Stomach (tissue), 8 donors: ENCODE measurements at regions not wholly inside any gene's neighbourhood (a gene's known extent, or its start where the extent isn't known, plus 50 kb on each side); places are given as distances from the start of the nearest gene placed in this dataset.
"Not testable (repeated sequence)": the region's sequence is repeated elsewhere in the genome, so short reads cannot be mapped to it uniquely, and the experiment has no call there.

ENCODE experiments used
- DNase-seq, 2 donors: peaks; one replicate each; pipeline versions ENCODE4 v3.0.0 to v3.0.0-alpha.2; 2013 to 2019
- H3K27ac ChIP-seq, 5 donors: fragments of 200-600 bp in 4 of 5; sonication (generic) in 4 of 5; one replicate each; pipeline ENCODE4 v1.5.1; 2013 to 2019; ENCODE audit warnings: mild to moderate bottlenecking in 1 of 5, moderate library complexity in 1 of 5
- H3K27me3 ChIP-seq, 3 donors: fragments of 200-600 bp; sonication (generic); one replicate each; pipeline ENCODE4 v1.5.1; 2017 to 2019; ENCODE audit warnings: mixed run types in 1 of 3
- H3K36me3 ChIP-seq, 4 donors: fragments of 200-600 bp; sonication (generic); 1 replicate in 3 of 4; 2 replicates in 1 of 4; pipeline ENCODE4 v1.5.1; 2016 to 2019
- H3K4me1 ChIP-seq, 4 donors: fragments of 200-600 bp; sonication (generic); one replicate each; pipeline ENCODE4 v1.5.1; 2016 to 2019
- H3K4me3 ChIP-seq, 4 donors: fragments of 200-600 bp; sonication (generic) in 3 of 4; one replicate each; pipeline ENCODE4 v1.5.1; 2016 to 2019; ENCODE audit warnings: mild to moderate bottlenecking in 1 of 4
- H3K9me3 ChIP-seq, 4 donors: fragments of 200-600 bp; sonication (generic); one replicate each; pipeline ENCODE4 v1.5.1; 2016 to 2019
- CTCF ChIP-seq, 7 experiments: fragments of 450-650 bp in 4 of 7; fragments of 200-600 bp in 3 of 7; sonication (generic) in 3 of 7; IDR thresholded peaks; one replicate each; pipeline ENCODE4 v1.5.1; 2016 to 2019; ENCODE audit warnings: antibody characterized with exemption in 7 of 7, control low read depth in 2 of 7, mild to moderate bottlenecking in 1 of 7
- EP300 ChIP-seq: sonication (generic); formaldehyde crosslinking; IDR thresholded peaks from one replicate; pipeline ENCODE4 v1.6.1; 2017; ENCODE audit warnings: antibody characterized with exemption
- POLR2A ChIP-seq, 4 donors: fragments of 450-650 bp; IDR thresholded peaks; one replicate each; pipeline ENCODE4 v1.6.1; 2016; ENCODE audit warnings: antibody characterized with exemption in 4 of 4, control low read depth in 2 of 4, mild to moderate bottlenecking in 1 of 4, moderate library complexity in 1 of 4
- POLR2AphosphoS5 ChIP-seq, 3 donors: sonication (generic); formaldehyde crosslinking; IDR thresholded peaks; one replicate each; pipeline ENCODE4 v1.6.1; 2016; ENCODE audit warnings: antibody characterized with exemption in 3 of 3
- WGBS, 5 donors: extraction: QIAGEN DNeasy Blood & Tissue Kit in 3 of 5; methylation state at CpG; one replicate each; pipeline versions ENCODE4 v1.1.5 to v1.1.7; 2013 to 2018; 5-methylcytosine and 5-hydroxymethylcytosine counted together
- intact Hi-C: fragments of 100-400 bp; cut with DNase I; formaldehyde crosslinking; loops from one replicate; pipeline ENCODE4 v1.15.1; 2023; ENCODE audit warnings: low total_unique reads
- donor health status: healthy with polysubstance abuse.
- donor health status: Bipolar disorder and iron deficiency.
- donor health status: healthy.

- Histone ChIP-seq H3K4me1 (no peaks in the 10 kb centered on the region), H3K4me3 (no peak overlapping the region), H3K27ac (no peak overlapping the region), H3K27me3 (no peaks in the 10 kb centered on the region), H3K36me3 (no peaks in the 10 kb centered on the region), H3K9me3 (peaks cover 3 to 15% (median 6%) of the 10 kb centered on the region in 4 donors)
- WGBS, 5 donors: 78 to 98% (median 90%) methylated on average over 1 of the region's 1 CpG
- intact Hi-C loops: no loop called here
- DNase-seq: no peak
- TF ChIP-seq POLR2AphosphoS5 (IDR thresholded peaks at IDR 0.05): no peak
- no peak for TF ChIP-seq CTCF (IDR thresholded peaks at IDR 0.05)
- TF ChIP-seq POLR2A (IDR thresholded peaks at IDR 0.05): no peak
- no peak for TF ChIP-seq EP300
Measured at GRCh38 chr3:165938986-165939540, 101.8 kb upstream of the BCHE start.

DNA sequence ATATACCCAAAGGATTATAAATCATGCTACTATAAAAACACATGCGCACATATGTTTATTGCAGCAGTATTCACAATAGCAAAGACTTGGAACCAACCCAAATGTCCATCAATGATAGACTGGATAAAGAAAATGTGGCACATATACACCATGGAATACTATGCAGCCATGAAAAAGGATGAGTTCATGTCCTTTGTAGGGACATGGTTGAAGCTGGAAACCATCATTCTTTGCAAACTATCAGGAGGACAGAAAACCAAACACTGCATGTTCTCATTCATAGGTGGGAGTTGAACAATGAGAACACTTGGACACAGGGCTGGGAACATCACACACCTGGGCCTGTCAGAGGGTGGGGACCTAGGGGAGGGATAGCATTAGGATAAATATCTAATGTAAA is 98.9 kb upstream of the BCHE start:
- H3K4me3 ChIP-seq, H3K27ac ChIP-seq, DNase-seq, H3K27me3 ChIP-seq, H3K36me3 ChIP-seq, H3K4me1 ChIP-seq, intact Hi-C loops: not testable (repeated sequence)
- 80 to 95% (median 93%) methylated on average over 1 of the region's 1 CpG for WGBS, 5 donors
- H3K9me3 ChIP-seq: peaks cover 3 to 30% (median 10%) of the 10 kb centered on the region in 4 donors

DNA sequence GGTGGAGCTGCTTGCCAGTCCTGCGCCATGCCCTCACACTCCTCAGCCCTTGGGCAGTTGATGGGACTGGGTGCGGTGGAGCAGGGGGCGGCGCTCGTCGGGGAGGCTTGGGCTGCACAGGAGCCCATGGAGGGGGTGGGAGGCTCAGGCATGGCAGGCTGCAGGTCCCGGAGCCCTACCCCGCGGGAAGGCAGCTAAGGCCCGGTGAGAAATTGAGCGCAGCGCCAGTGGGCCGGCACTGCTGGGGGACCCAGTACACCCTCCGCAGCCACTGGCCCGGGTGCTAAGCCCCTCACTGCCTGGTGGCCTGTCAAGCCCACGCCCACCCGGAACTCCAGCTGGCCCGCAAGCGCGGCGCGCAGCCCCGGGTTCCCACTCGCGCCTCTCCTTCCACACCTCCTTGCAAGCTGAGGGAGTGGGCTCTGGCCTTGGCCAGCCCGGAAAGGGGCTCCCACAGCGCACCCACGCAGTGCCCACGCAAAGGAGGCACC is 87.1 kb upstream of the BCHE start:
- intact Hi-C loops, DNase-seq, H3K4me3 ChIP-seq, H3K27me3 ChIP-seq, H3K36me3 ChIP-seq, H3K4me1 ChIP-seq, H3K9me3 ChIP-seq, H3K27ac ChIP-seq: not testable (repeated sequence)
- 90 to 94% (median 92%) methylated on average over 25 to 29 of the region's 29 CpGs for WGBS, 5 donors

- DNase-seq: no peak
- H3K27me3 ChIP-seq: no peaks in the 10 kb centered on the region
- intact Hi-C loops: no loop called here
- no peak overlapping the region for H3K27ac ChIP-seq
- H3K4me3 ChIP-seq: no peak overlapping the region
- peaks cover 0 to 22% (median 10%) of the 10 kb centered on the region in 4 donors for H3K9me3 ChIP-seq
- no peaks in the 10 kb centered on the region for H3K4me1 ChIP-seq
- TF ChIP-seq POLR2A (IDR thresholded peaks at IDR 0.05) (no peak), CTCF (IDR thresholded peaks at IDR 0.05) (no peak), POLR2AphosphoS5 (IDR thresholded peaks at IDR 0.05) (no peak), EP300 (no peak)
- WGBS, 5 donors: 50 to 68% (median 60%) methylated on average over 5 of the region's 5 CpGs
- no peaks in the 10 kb centered on the region for H3K36me3 ChIP-seq
Measured at GRCh38 chr3:165920984-165921383, 83.8 kb upstream of the BCHE start.

- Histone ChIP-seq H3K4me3 (no peak overlapping the region), H3K9me3 (peaks cover 0 to 18% (median 8%) of the 10 kb centered on the region in 4 donors), H3K27ac (no peak overlapping the region), H3K4me1 (no peaks in the 10 kb centered on the region), H3K27me3 (no peaks in the 10 kb centered on the region), H3K36me3 (no peaks in the 10 kb centered on the region)
- intact Hi-C loops: no loop called here
- DNase-seq: no peak
- TF ChIP-seq EP300 (no peak), CTCF (IDR thresholded peaks at IDR 0.05) (no peak), POLR2AphosphoS5 (IDR thresholded peaks at IDR 0.05) (no peak), POLR2A (IDR thresholded peaks at IDR 0.05) (no peak)
- WGBS, 5 donors: 60 to 72% (median 68%) methylated on average over 4 of the region's 4 CpGs
Measured at GRCh38 chr3:165919284-165919683, 82.1 kb upstream of the BCHE start.
